WI38 (cell line): ENCODE measurements at regions not wholly inside any gene's neighbourhood (a gene's known extent, or its start where the extent isn't known, plus 50 kb on each side); places are given as distances from the start of the nearest gene placed in this dataset.

ENCODE experiments used
- H3K4me3 ChIP-seq: 2 replicates; pipeline ENCODE4 v1.5.1; 2011; ENCODE audit warnings: low read depth, mild to moderate bottlenecking, control low read depth, low read length
- CTCF ChIP-seq: IDR thresholded peaks from 2 replicates; pipeline ENCODE4 v1.5.1; 2012; ENCODE audit warnings: low read depth, mild to moderate bottlenecking, control low read depth, low read length

GRCh38 chr19:28605501-28606268, 607.3 kb downstream of the UQCRFS1 start:
- TF ChIP-seq CTCF, result no peak
- no peak overlapping the region for H3K4me3 ChIP-seq

- no peak overlapping the region for H3K4me3 ChIP-seq
- no peak for TF ChIP-seq CTCF
Measured at GRCh38 chr19:28603453-28603852, 609.5 kb downstream of the UQCRFS1 start.

- H3K4me3 ChIP-seq, result no peak overlapping the region
- TF ChIP-seq CTCF, result no peak
Measured at GRCh38 chr19:28602675-28603298, 610.2 kb downstream of the UQCRFS1 start.

- TF ChIP-seq CTCF, result no peak
- H3K4me3 ChIP-seq, result no peak overlapping the region
Measured at GRCh38 chr19:28601723-28602440, 611.1 kb downstream of the UQCRFS1 start.

- H3K4me3 ChIP-seq, result no peak overlapping the region
- no peak for TF ChIP-seq CTCF
Measured at GRCh38 chr19:28598861-28599260, 614.1 kb downstream of the UQCRFS1 start.

- no peak overlapping the region for H3K4me3 ChIP-seq
- no peak for TF ChIP-seq CTCF
Measured at GRCh38 chr19:28596561-28597071, 616.3 kb downstream of the UQCRFS1 start.
